NCI-H2029 (cell line): ENCODE measurements at regions not wholly inside any gene's neighbourhood (a gene's known extent, or its start where the extent isn't known, plus 50 kb on each side); places are given as distances from the start of the nearest gene placed in this dataset.
"Not testable (repeated sequence)": the region's sequence is repeated elsewhere in the genome, so short reads cannot be mapped to it uniquely, and the experiment has no call there.

Source experiments
- DNase-seq: peaks from one replicate; lab custom pipeline; 2025; lab: John Stamatoyannopoulos, UW

GRCh38 chr11:45754741-45755140, 50.2 kb upstream of the SLC35C1 start:
- no peak for DNase-seq

- DNase-seq: no peak
These were observed 50.7 kb upstream of the SLC35C1 start for GRCh38 chr11:45754261-45754709.

- DNase-seq: no peak
These were observed 52.8 kb upstream of the SLC35C1 start for GRCh38 chr11:45752106-45752505.

- DNase-seq: no peak
These were observed 53.5 kb upstream of the SLC35C1 start for GRCh38 chr11:45751430-45751829.

GRCh38 chr11:45750439-45750838, 54.5 kb upstream of the SLC35C1 start:
- DNase-seq: no peak

GRCh38 chr11:45748801-45749200, 56.1 kb upstream of the SLC35C1 start:
- no peak for DNase-seq

GRCh38 chr11:45745065-45745811, 59.7 kb upstream of the SLC35C1 start:
- DNase-seq: no peak

GRCh38 chr11:45743556-45744468, 61.1 kb upstream of the SLC35C1 start:
- DNase-seq: no peak

- no peak for DNase-seq
These were observed 63.4 kb upstream of the SLC35C1 start for GRCh38 chr11:45741582-45741981.

- no peak for DNase-seq
These were observed 63.9 kb upstream of the SLC35C1 start for GRCh38 chr11:45741032-45741431.

GRCh38 chr11:45739866-45740265, 65.1 kb upstream of the SLC35C1 start:
- no peak for DNase-seq

GRCh38 chr11:45739071-45739470, 65.9 kb upstream of the SLC35C1 start:
- not testable (repeated sequence) for DNase-seq

- DNase-seq: not testable (repeated sequence)
These were observed 66.8 kb upstream of the SLC35C1 start for GRCh38 chr11:45738194-45738593.

GRCh38 chr11:45737056-45737455, 67.9 kb upstream of the SLC35C1 start:
- DNase-seq: no peak

- DNase-seq: peak; percentile 21
These were observed 68.5 kb upstream of the SLC35C1 start for GRCh38 chr11:45736424-45736823.

- no peak for DNase-seq
These were observed 67.8 kb upstream of the CHST1 start for GRCh38 chr11:45733176-45733575.

GRCh38 chr11:45732343-45732742, 66.9 kb upstream of the CHST1 start:
- DNase-seq: no peak

GRCh38 chr11:45731171-45731570, 65.7 kb upstream of the CHST1 start:
- DNase-seq: not testable (repeated sequence)

GRCh38 chr11:45730014-45730413, 64.6 kb upstream of the CHST1 start:
- DNase-seq: no peak

GRCh38 chr11:45726493-45727054, 61.2 kb upstream of the CHST1 start:
- no peak for DNase-seq

GRCh38 chr11:45725776-45726492, 60.5 kb upstream of the CHST1 start:
- no peak for DNase-seq

- no peak for DNase-seq
These were observed 59.7 kb upstream of the CHST1 start for GRCh38 chr11:45725121-45725520.
